HUES6 (cell line): ENCODE measurements at regions not wholly inside any gene's neighbourhood (a gene's known extent, or its start where the extent isn't known, plus 50 kb on each side); places are given as distances from the start of the nearest gene placed in this dataset.

ENCODE experiments used
- H3K27ac ChIP-seq: 2 replicates; pipeline ENCODE4 v1.7.0; 2013; ENCODE audit warnings: low read depth, mild to moderate bottlenecking, low read length, inconsistent platforms
- H3K27me3 ChIP-seq: 2 replicates; pipeline ENCODE4 v1.6.1; 2013; ENCODE audit warnings: low read length; ENCODE audit not compliant: control insufficient read depth, insufficient read depth
- H3K36me3 ChIP-seq: 2 replicates; pipeline ENCODE4 v1.6.1; 2013; ENCODE audit warnings: low read length; ENCODE audit not compliant: control insufficient read depth, insufficient read depth
- H3K4me1 ChIP-seq: 2 replicates; pipeline ENCODE4 v1.6.1; 2013; ENCODE audit warnings: low read length; ENCODE audit not compliant: control insufficient read depth, insufficient read depth
- H3K4me3 ChIP-seq: 2 replicates; pipeline ENCODE4 v1.5.1; 2013; ENCODE audit warnings: low read depth, low read length
- H3K9ac ChIP-seq: one replicate; pipeline ENCODE4 v1.6.1; 2013; ENCODE audit warnings: mild to moderate bottlenecking, low read length
- H3K9me3 ChIP-seq: 2 replicates; pipeline ENCODE4 v1.6.1; 2013; ENCODE audit warnings: low read depth, low read length; ENCODE audit not compliant: control insufficient read depth, insufficient read depth

GRCh38 chr12:92492291-92492690, 210.5 kb upstream of the PLEKHG7 start:
- Histone ChIP-seq H3K9ac (no peak overlapping the region), H3K9me3 (0 out of 2 replicates have a peak, but pooled peaks cover 3% of the 10 kb centered on the region), H3K4me1 (no peaks in the 10 kb centered on the region; the same call in 1 of the 2 replicates), H3K27me3 (no peaks in the 10 kb centered on the region), H3K36me3 (no peaks in the 10 kb centered on the region), H3K4me3 (no peak overlapping the region), H3K27ac (no peak overlapping the region)

GRCh38 chr12:92489781-92490180, 213.0 kb upstream of the PLEKHG7 start:
- H3K9me3 ChIP-seq, result 0 out of 2 replicates have a peak, but pooled peaks cover 3% of the 10 kb centered on the region
- no peaks in the 10 kb centered on the region for H3K36me3 ChIP-seq
- H3K27me3 ChIP-seq, result no peaks in the 10 kb centered on the region
- H3K4me3 ChIP-seq, result no peak overlapping the region
- H3K27ac ChIP-seq, result no peak overlapping the region
- H3K9ac ChIP-seq, result no peak overlapping the region
- no peaks in the 10 kb centered on the region; the same call in 1 of the 2 replicates for H3K4me1 ChIP-seq

GRCh38 chr12:92488735-92489134, 214.1 kb upstream of the PLEKHG7 start:
- H3K27ac ChIP-seq, result no peak overlapping the region
- no peaks in the 10 kb centered on the region for H3K27me3 ChIP-seq
- no peak overlapping the region for H3K4me3 ChIP-seq
- H3K4me1 ChIP-seq, result no peaks in the 10 kb centered on the region; the same call in 1 of the 2 replicates
- H3K9me3 ChIP-seq, result 0 out of 2 replicates have a peak, but pooled peaks cover 3% of the 10 kb centered on the region
- no peak overlapping the region for H3K9ac ChIP-seq
- no peaks in the 10 kb centered on the region for H3K36me3 ChIP-seq

GRCh38 chr12:92487138-92487485, 215.7 kb upstream of the PLEKHG7 start:
- H3K9ac ChIP-seq, result no peak overlapping the region
- H3K9me3 ChIP-seq, result 0 out of 2 replicates have a peak, but pooled peaks cover 3% of the 10 kb centered on the region
- no peaks in the 10 kb centered on the region; the same call in 1 of the 2 replicates for H3K4me1 ChIP-seq
- H3K27ac ChIP-seq, result no peak overlapping the region
- no peaks in the 10 kb centered on the region for H3K27me3 ChIP-seq
- no peak overlapping the region for H3K4me3 ChIP-seq
- no peaks in the 10 kb centered on the region for H3K36me3 ChIP-seq

- Histone ChIP-seq H3K9ac (no peak overlapping the region), H3K9me3 (no peaks in the 10 kb centered on the region), H3K4me3 (no peak overlapping the region), H3K27ac (no peak overlapping the region), H3K27me3 (no peaks in the 10 kb centered on the region), H3K4me1 (no peaks in the 10 kb centered on the region; the same call in 1 of the 2 replicates), H3K36me3 (no peaks in the 10 kb centered on the region)
Observed at GRCh38 chr12:92486443-92487137, 216.2 kb upstream of the PLEKHG7 start.

- Histone ChIP-seq H3K27ac (no peak overlapping the region), H3K4me1 (no peaks in the 10 kb centered on the region; the same call in 1 of the 2 replicates), H3K4me3 (no peak overlapping the region), H3K36me3 (no peaks in the 10 kb centered on the region), H3K9me3 (no peaks in the 10 kb centered on the region), H3K27me3 (no peaks in the 10 kb centered on the region), H3K9ac (no peak overlapping the region)
Observed at GRCh38 chr12:92485351-92486348, 217.1 kb upstream of the PLEKHG7 start.

- H3K4me1 ChIP-seq, result no peaks in the 10 kb centered on the region; the same call in 1 of the 2 replicates
Observed at GRCh38 chr12:92482599-92482998, 220.2 kb upstream of the PLEKHG7 start.

GRCh38 chr12:92481066-92481465, 221.7 kb upstream of the PLEKHG7 start:
- Histone ChIP-seq H3K9ac (no peak overlapping the region), H3K4me3 (no peak overlapping the region), H3K9me3 (no peaks in the 10 kb centered on the region), H3K27me3 (no peaks in the 10 kb centered on the region), H3K4me1 (no peaks in the 10 kb centered on the region), H3K36me3 (no peaks in the 10 kb centered on the region), H3K27ac (no peak overlapping the region)

More at GRCh38 chr12:92482599-92482998, 220.2 kb upstream of the PLEKHG7 start:
- H3K27me3 ChIP-seq, result no peaks in the 10 kb centered on the region
- no peaks in the 10 kb centered on the region for H3K36me3 ChIP-seq
- no peak overlapping the region for H3K9ac ChIP-seq
- H3K4me3 ChIP-seq, result no peak overlapping the region
- no peaks in the 10 kb centered on the region for H3K9me3 ChIP-seq
- H3K27ac ChIP-seq, result no peak overlapping the region

GRCh38 chr12:92478692-92479091, 224.1 kb upstream of the PLEKHG7 start:
- H3K4me3 ChIP-seq, result no peak overlapping the region

GRCh38 chr12:92476844-92477243, 225.9 kb upstream of the PLEKHG7 start:
- Histone ChIP-seq H3K36me3 (no peaks in the 10 kb centered on the region), H3K4me1 (no peaks in the 10 kb centered on the region), H3K9ac (no peak overlapping the region), H3K9me3 (no peaks in the 10 kb centered on the region), H3K4me3 (no peak overlapping the region), H3K27ac (no peak overlapping the region), H3K27me3 (no peaks in the 10 kb centered on the region)

More at GRCh38 chr12:92478692-92479091, 224.1 kb upstream of the PLEKHG7 start:
- Histone ChIP-seq H3K36me3 (no peaks in the 10 kb centered on the region), H3K9ac (no peak overlapping the region), H3K9me3 (no peaks in the 10 kb centered on the region), H3K27me3 (no peaks in the 10 kb centered on the region), H3K4me1 (no peaks in the 10 kb centered on the region), H3K27ac (no peak overlapping the region)

- H3K27ac ChIP-seq, result no peak overlapping the region
- H3K4me1 ChIP-seq, result peaks cover under 1% of the 10 kb centered on the region; the same call in 1 of the 2 replicates
- no peak overlapping the region for H3K9ac ChIP-seq
Observed at GRCh38 chr12:92473564-92473963, 229.2 kb upstream of the PLEKHG7 start.

More at GRCh38 chr12:92473564-92473963, 229.2 kb upstream of the PLEKHG7 start:
- H3K36me3 ChIP-seq, result no peaks in the 10 kb centered on the region
- H3K27me3 ChIP-seq, result no peaks in the 10 kb centered on the region
- no peaks in the 10 kb centered on the region for H3K9me3 ChIP-seq
- no peak overlapping the region for H3K4me3 ChIP-seq
